Kidney glomerular epithelial cell (primary cell): ENCODE measurements at regions not wholly inside any gene's neighbourhood (a gene's known extent, or its start where the extent isn't known, plus 50 kb on each side); places are given as distances from the start of the nearest gene placed in this dataset.

Source experiments
- DNase-seq: peaks from one replicate; lab custom pipeline; 2025; lab: John Stamatoyannopoulos, UW

DNA sequence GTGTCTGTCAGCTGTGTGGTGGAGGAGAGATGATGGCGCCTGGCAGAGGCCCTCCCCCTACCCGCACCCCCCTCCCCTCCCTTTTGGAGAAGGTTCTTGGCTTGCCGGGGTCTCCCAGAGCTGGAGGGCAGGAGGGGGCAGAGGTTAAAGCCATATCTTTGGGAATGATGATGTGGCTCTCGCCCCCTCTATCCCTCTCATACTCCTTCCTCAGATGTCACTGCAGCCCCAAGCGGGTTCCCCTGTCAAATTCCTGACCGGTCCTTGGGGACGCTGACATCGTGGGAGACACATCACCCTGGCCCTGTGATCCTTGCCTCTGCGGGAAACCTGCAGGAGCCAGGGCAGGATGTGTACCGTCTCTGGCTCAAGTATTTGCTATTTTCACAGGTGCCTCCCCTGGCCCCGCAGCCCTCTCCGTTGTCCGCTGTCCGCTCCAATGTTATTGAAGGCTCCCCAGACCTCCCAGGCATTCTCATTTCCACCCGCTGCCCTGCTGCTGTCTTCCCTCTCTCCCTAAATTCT lies 109.5 kb downstream of the FOXD1 start:
- DNase-seq: no peak

DNA sequence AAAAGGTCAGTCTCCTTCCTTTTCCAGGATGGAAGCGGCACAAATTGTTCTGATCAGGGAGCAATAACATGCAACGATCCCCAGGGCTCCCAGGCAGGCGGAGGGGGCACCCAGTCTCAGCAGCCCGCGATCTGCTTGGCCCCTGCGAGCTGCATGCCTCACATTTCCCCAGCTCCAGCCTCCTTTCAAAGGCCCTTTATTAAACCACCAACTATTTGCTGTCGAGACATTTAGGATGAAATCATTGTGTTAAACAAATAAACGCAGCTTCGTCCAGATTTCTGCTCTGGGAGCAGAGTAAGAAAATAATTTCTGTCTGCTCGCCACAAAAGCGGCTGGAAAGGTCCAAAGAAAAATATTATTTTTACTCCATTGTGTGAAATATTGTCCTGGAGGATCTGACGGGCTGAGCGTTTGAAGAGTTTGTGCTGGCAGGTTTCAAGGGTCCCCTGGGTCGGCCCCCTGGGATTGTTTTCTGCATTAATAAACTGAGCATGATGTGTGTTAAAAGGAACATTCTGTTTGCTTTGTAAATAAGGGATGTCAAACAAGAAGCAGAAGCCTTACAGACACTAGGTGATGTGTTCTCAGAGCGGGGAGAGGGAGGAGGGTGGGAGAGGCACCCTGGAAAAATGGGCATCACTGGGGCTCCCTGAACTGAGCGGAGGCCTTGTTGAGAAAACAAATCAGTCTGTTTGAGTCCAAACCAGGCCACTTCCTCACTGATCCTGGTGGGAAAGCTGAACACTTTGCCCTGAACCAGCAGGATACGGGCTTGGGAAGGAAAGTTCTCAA lies 110.1 kb downstream of the FOXD1 start:
- DNase-seq: peak; percentile 60

DNA sequence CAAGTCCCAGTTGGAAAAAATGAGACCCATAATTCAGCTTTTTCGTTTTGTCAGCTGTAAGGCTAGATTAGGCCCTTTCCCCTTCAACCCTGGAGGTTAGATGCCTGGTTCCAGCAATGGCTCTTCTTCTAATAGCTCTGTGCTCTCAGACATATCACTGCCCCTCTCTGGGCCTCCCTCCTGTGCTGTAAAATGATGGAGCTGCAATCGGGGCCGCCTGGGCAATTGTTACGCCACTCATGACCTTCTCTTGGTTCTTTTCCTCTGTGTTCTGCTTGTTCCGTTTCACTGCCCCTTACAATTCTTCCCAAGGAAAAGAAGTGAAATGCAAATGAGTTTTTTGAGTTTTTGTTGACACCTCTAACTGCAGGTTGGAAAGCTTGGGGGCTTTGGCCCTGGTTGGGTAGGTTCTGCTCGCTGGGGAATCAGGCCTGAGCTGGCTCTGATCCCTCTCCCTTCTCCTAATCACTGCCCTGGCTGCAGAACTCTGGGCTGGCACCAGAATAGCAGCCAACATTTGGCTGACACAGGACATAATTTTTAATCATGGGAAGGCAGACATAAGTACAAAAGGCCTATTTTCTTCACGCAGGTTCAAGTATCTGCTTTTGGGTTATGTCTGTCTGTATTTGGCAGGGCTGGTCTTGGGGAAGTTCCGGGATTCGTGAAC lies 110.9 kb downstream of the FOXD1 start:
- no peak for DNase-seq

DNA sequence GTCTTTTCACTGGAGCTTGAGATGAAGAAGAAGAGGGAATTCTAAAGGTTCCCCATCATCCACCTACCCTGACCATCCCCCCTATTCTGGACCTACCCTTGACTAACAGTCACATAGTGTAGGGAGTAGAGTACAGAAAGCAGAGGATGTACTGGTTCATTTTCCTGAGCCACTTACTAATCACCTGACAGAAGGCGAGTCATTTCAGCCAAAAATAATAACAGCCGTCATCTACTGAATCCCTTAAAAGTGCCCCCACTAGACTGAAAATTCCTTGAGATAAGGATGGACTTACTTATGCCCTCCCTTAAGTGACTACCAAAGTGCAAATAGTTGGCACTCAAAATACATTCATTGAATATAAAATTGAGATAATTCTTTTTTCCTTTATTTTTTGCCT lies 112.2 kb downstream of the FOXD1 start:
- peak; percentile 39 for DNase-seq

DNA sequence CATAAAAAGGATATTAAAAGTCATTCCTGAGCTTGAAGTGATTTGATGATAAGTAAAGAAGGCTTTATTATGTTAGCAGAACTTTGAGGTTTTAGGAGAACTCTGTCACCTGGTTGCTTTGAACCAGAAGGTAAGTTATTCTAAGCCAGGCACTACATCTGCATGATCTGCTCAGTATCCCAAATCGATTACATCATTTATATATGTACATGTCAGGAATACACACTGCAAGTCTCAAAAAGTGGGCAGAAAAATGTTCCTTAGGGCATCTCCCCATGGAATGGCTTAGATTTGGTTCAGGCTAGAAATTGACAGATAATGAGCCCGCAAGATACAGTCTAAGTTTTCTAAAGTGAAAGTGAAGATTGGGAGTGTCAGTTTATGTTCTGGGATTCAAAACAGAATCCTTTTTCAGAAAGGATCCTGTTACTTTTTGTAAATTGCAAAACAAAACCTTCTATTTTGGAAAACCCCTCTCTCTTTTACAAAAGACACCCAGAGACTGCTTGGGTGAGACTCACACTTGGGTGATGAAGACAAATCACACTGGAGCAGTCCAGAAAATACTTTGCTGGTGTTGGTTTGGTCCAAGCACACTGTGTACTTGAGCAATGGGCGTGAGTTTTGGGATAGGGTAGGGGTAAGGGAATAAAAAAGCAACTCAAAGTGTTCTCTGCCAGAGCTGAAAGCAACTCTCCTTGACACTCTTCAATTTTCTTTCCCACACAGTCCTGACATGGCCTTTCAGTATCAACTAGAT lies 114.5 kb downstream of the FOXD1 start:
- DNase-seq: no peak

DNA sequence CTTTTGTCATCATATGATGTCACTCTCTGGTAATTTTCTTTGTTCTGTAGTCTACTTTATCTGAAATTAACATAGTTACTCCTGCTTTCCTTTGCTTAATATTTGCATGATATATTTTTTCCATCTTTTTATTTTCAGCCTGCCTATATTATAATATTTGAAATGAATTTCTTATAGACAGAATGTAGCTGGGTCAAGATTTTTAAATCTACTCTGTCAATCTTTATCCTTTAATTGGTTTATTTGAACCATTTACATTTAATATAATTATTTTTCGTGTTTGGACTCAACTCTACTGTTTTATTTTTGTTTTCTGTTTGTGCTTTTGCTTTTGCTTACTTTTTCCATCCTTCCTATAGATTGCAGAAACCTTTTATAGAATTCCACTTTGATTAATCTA lies 118.0 kb downstream of the FOXD1 start:
- no peak for DNase-seq

DNA sequence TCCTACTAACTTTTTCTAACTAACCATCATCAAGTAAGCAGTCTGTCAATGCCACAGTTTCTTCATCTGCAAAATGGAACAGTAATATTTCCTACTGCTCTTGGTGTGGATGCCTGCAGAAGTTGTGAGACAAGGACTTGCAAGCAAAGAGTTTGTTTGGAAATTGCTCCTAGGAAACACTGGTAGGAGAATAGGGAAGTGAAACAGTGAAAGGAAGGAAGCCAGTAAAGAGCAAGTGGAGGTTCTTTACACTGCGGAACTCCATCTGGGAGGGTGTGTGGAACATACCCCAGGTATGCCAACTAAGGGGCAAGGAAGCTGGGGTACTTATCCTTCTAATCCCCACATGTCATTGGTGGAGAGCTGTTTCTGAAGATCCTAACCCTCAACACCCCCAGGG lies 119.9 kb downstream of the FOXD1 start:
- DNase-seq: no peak

DNA sequence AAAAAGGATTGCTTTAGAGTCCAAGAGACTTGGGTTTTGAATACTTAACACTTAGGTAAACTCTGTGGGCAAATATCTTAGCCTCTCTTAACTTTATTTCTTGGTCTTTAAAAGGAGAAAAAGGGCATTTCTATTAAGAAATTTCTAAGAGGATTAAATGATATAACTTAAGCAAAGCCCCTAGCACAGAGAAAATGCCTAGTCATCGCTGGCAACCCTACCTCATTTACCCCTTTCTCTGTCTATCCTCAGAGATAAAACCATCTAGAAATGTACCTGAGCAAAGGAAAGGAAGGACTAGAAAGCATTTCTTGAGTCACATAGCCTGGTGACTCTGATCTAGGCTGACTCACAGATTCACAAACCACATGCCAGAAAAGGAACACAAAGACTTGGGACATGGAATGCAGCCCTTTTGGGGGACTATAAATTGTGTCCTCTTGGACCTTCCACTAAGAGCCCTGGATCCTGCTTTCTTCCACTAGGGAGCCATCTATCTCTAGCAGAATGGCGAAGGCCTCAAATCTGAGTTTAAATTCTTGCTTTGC lies 120.6 kb downstream of the FOXD1 start:
- peak; percentile 35 for DNase-seq

DNA sequence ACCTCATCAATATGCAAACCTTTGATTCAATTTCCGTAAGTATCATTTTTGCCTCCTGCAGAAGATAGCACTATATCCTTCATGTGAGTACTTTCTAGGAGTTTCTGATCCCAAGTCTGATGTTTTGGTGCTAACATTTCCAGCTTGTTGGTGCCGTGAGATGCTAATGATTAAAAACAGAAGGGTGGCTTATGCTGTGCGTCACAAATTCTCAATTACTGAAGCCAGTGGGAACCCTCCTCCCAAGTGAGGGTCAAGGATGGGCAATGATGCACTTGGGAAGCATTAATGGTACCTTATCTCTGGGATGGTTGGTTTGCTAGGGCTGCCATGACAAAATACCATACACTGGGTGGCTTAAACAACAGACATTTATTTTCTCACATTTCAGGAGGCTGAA lies 123.0 kb downstream of the FOXD1 start:
- no peak for DNase-seq

DNA sequence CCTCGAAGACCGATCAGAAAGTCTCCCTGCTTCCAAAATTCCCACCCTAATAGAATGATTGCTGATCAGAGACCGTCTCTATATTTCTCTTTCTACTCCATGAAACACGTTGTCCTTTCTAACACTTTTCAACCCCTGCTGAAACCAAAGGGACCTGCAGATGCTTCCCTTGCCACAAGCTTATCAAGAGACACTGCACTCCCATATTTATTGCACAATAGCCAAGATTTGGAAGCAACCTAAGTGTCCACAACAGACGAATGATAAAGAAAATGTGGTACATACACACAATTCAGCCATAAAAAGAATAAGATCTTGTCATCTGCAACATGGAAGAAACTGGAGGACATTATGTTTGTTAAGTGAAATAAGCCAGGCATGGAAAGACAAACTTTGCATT lies 125.1 kb downstream of the FOXD1 start:
- no peak for DNase-seq

DNA sequence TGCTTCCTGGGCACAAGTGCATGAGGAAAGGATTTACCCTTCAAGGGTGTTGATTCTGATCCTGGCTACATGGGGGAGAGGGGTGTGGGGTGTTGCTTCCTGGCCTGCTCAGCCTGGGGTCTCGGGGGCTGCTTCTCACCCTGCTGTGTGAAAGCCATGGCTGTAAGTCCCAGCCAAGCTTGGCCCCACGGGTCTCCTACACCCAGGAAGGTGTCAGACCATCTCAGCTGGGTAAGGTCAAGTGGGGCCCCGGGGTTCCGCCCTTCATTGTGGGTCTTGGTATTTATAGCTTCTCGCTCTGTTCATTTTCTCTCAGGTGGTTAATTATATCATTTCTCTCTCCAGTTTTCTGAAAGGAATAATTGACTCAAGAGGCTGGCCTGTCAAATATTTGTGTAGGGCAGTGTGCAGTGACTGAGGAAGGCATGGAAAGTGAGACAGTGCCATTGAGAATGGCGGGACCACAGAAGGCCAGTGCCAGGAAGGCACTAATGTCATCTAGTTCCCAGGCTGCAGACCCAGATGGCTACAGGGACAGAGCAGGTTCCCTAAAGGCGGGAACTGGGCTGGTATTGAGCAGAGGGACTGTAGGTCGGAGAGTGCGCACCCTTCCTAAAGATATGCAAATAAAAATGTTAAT lies 126.0 kb downstream of the FOXD1 start:
- no peak for DNase-seq

DNA sequence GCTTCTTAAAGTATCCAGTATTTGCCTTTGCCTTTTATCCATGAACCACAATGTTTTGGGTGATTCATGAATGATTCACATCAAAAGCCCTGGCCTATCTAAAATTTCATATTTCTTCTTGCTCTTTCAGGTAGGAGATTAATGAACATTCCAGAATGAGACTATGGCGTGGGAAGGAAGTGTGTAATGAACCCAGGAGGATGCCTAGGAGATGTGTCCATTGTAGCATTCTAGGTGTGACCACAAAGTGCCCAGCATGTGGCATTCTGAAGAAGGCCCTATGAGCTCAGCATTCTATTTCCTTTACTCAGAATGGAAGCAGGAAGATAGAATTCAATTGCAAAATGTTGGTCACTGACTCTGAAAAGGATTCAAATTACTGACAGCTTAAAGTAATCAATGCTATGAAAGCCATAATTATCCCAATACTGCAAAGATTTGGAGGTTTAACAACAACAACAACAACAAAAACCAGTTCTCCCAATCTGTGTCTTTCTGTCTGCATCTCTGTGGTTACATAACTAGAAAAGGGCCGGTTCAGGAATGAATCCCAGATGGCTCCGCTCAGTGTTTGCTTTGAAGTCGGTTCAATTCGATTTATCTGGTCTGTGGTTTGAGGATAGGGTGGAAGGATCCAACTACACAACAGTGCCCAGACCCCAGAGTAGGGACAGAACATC lies 126.7 kb downstream of the FOXD1 start:
- DNase-seq: peak; percentile 99

DNA sequence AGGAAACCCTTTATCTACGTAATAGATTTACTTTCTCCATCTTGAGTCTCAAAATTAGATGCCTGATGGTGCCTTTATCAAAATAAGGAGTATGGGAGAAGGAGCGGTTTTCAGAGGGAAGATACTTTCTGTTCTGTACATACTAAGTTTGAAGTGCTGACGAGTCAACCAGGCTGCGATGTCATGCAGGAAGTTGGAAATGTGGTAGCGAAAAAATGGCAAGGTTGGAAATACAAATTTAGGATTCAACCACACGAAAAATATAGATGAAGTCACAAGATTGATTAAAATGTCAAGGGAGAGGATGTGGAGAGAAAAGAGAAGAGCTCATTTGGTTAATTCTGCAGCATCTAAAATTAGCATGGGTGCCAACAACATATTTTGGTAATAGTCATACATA lies 129.5 kb downstream of the FOXD1 start:
- no peak for DNase-seq

DNA sequence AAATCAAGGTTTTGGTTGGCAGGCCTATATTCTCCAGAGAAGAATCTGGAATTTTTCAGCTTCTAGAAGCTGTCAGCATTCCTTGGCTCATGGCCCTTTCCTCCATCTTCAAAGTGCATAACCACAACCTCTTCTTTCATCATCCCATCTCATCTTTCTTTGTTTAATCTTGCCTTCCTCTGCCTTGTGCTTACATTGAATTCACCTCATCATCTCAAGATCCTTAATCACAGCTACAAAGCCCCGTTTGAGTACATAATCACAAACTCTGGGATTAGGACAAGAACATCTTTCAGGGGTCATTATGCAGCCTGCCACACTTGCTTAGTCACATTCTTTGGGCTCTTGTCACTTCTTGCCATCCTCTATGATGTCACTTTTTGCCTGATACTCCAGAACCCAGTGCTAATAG lies 130.3 kb downstream of the FOXD1 start:
- DNase-seq: no peak

DNA sequence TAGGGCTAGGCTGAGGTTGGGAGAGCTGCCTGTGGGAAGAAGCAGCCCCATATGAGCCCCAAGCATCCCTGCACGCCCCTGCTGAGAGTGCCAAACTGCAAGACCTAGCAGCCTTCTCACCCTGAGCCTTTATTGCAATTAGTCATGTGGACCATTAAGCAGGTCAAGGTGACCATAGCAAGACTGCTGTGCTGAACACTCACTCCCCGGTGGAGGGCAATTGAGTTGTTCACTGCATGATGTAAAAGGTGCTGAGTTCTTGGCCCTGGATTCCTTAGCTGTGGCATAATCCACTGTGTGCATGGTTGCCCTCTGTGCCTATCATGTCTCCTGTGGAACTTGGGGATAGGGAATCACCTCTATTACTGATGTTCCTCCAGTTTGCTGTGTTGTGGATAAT lies 131.1 kb downstream of the FOXD1 start:
- peak; percentile 87 for DNase-seq

DNA sequence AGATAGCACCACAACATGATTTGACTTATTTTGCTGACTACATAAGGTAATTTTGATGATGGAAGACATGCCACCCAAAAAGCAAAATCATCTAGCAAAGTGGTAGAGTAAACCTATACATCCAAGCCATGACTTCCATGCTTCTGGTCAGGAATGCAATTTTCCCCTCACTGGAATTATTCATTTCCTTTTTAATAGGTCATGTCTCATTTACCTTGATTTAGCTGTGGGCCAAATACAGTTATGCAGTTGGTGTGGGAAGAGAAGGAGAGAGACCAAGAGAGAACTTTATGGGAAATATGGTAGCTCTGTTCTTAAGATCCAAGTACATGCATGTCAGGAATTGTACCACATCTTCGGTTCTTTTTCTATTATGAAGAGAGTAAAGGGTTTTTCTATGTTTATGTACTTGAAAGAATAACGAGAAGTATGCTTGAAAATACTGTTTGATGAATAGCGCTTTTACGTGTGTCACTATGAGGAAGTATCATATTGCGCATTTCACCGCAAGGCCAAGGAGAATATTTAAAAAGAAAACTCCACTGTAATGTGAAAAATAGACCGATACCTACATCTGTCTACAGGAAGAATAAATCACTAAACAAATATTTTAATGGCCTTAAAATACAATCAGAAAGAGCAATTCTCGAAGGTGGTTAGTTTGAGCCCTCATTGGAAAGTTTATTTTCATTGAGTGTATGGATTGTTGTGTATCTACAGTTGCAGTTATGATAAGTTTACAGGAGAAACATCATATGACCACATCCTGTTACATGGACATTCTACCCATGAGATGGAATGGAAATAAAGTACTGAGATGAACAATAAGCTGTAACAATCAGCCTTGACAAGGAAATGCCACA lies 134.0 kb downstream of the FOXD1 start:
- DNase-seq: no peak

DNA sequence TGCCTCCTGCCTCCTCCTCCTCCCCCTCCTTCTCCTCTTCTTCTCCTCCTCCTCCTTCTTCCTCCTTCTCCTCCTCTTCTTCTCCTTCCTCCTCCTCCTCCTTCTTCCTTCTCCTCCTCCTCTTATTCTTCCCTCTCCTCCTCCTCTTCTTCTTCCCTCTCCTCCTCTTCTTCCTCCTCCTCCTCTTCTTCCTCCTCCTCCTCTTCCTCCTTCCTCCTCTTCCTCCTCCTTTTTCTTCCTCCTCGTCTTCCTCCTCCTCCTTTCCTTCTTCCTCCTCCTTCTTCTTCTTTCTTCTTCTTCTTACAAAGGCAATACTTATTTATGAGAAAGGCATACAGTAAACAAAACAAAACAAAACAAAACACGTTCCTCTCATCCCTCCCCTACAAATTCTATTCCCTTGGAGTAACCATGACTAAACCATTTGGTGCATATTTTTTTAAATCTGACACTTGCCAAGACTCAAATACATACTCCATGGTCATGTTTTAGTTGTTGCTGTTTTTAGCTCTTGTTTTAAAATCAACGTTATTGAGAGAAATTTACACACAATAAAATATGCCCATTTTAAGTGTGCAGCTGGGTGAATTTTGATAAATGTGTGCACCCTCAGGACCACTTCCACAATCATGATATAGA lies 135.6 kb downstream of the FOXD1 start:
- DNase-seq: no peak

DNA sequence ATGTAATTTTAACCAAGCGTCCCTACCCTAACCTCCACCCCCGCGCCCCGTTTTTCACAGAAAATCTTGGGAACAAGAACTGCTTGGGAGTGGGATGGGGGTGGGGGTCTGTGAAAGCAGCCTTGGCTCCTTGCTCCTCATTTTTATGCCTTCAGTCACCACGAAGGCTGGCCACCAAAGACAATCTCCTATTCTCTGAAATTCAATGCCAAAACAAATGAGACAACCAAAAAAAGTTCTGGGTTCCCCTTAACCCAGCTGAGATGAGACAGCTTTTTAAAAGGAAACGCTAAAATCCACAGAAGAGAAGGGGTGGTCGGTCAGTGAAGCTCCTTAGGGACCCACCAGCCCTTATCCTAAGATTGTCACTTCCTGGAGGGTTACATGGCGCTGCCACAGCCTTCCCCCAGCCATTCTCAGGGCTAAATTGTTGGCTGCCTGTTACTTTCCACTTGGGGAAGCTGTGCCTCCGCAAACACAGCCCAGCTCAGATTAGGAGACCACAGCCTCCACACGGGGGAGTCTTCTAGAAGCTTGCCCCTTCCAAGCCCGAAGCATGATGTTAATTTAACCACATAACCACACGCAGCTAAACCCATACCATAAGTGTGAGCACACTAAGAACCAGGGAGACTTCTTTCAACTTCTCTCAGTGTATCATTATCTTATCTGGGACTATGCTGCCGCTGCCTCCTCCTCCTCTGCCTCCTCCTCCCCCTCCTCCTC lies 136.3 kb downstream of the FOXD1 start:
- DNase-seq: peak; percentile 52
